HG02852 (cell line): ENCODE measurements at regions not wholly inside any gene's neighbourhood (a gene's known extent, or its start where the extent isn't known, plus 50 kb on each side); places are given as distances from the start of the nearest gene placed in this dataset.
"Not testable (repeated sequence)": the region's sequence is repeated elsewhere in the genome, so short reads cannot be mapped to it uniquely, and the experiment has no call there.

Experiments used
- ATAC-seq: cut with Tn5 transposase; IDR thresholded peaks from one replicate; pipeline ENCODE4 v1.9.1; 2021; ENCODE audit warnings: mild to moderate bottlenecking, moderate library complexity; ENCODE audit not compliant: unreplicated experiment

- no peak for ATAC-seq
Measured at GRCh38 chr3:164752812-164753211, 325.5 kb downstream of the SI start.

DNA sequence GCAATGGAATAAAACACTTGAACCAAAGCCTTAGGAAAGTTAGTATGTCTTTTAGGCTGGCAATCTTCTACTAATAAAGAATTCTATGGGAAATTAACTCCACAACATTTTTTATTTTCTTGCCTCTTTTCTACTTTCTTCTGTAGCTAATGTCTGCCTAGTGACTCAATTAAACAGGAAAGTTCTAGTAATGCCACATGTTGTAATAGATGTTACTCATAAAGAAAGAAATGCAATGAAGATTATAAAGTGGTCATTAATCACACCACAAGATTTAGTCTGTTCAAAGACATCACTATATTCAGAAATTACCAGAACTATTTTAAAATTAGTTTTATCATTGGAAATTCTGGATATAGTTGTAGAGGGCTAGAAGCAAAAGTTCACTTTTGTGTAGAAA is 329.7 kb downstream of the SI start:
- no peak for ATAC-seq

DNA sequence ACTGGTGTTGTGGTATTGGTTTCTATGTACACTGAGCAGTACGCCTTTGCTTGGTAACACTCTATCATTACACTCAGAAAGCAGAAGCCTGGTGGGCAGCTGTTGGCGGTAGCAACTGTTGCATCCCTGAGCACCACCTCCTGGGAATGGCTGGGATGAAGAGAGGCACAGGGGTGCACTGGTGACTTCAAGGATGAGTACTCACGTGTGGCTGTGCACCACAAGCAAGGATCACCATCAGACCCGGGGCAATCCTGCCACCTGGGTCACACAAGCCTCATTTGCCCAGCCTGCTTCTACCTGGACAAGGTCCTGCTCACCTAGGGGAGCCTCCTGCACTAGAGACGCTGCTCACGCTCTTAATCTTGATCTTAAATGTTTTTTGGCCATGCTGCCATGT is 336.4 kb downstream of the SI start:
- no peak for ATAC-seq

DNA sequence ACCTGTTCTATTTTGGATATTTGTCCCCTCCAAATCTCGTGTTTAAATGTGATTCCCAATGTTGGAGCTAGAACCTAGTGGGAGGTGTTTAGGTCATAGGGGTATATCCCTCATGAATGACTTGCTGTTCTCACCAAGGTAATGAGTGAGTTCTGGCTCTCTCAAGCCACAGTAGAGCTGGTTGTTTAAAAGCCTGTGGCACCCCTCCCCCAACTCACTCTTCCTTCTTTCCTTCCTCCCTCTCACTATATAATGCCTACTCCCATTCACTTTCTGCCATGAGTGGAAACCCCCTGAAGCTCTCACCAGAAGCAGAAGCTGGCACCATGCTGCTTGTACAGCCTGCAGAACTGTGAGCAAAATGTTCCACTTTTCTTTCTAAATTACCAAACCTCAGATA is 341.1 kb downstream of the SI start:
- ATAC-seq, result no peak

DNA sequence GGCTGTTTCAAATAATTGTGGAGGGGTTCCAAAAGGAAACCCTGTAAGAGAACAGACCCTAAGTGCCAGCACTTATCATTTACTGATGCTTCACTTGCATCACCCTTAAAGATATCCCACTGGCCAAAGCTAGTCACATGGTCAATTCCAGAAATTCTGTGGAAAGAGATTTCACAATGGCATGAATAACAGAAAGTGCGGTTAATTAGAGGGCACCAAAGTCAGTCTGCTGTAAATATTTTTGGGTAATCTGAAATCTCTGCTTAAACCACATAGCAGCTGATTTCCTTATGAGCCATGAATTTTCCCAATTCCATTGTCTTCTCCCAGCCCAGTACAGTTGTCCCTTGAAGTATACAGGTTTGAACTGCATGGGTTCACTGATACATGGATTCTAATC is 346.1 kb downstream of the SI start:
- ATAC-seq, result no peak

GRCh38 chr3:164730815-164731360 is 347.4 kb downstream of the SI start:
- no peak for ATAC-seq

- no peak for ATAC-seq
Measured at GRCh38 chr3:164723396-164723795, 354.9 kb downstream of the SI start.

DNA sequence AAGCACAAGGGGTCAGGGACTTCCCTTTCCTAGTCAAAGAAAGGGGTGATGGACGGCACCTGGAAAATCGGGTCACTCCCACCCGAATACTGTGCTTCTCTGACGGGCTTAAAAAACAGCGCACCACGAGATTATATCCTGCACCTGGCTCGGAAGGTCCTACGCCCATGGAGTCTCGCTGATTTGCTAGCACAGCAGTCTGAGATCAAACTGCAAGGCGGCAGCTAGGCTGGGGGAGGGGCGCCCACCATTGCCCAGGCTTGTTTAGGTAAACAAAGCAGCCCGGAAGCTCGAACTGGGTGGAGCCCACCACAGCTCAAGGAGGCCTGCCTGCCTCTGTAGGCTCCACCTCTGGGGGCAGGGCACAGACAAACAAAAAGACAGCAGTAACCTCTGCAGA is 375.5 kb downstream of the SI start:
- ATAC-seq, result not testable (repeated sequence)

DNA sequence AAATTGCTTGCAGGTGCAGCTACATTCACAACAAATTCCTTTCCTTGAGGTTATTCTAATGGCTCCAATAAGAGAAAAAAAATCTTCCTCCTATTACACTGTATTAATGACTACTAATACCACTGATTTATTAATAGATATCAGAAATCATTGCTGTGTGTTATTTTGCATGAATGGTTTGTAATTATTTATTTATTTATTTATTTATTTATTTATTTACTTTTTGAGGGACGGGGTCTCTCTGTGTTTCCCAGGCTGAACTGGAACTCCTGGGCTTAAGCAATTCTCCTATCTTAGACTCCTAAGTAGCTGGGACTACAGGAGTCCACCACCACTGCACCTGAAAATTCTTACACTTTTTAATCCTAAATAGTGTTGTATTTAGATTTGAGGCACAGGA is 390.4 kb downstream of the SI start:
- no peak for ATAC-seq

GRCh38 chr3:164687211-164687610 is 391.1 kb downstream of the SI start:
- no peak for ATAC-seq

GRCh38 chr3:164683489-164683888 is 394.8 kb downstream of the SI start:
- no peak for ATAC-seq

DNA sequence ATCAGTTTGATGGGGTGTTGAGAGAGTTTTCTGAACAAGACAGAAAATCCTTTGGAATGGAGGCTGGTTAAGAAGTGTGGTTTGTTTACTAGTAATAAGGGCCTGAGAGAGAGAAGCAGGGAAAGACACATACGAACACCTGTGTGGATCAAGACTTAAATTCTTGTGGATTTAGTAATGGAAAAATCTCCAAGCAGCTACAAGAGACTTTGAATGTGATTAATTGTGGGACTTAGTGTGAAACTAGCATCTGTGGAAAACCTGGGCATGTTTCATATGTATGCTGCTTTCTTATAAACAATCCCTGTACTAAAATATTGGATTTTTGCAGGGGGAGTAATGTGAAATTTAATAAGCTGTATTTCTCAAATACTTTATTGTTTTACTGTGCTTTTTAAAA is 399.1 kb downstream of the SI start:
- ATAC-seq, result no peak

DNA sequence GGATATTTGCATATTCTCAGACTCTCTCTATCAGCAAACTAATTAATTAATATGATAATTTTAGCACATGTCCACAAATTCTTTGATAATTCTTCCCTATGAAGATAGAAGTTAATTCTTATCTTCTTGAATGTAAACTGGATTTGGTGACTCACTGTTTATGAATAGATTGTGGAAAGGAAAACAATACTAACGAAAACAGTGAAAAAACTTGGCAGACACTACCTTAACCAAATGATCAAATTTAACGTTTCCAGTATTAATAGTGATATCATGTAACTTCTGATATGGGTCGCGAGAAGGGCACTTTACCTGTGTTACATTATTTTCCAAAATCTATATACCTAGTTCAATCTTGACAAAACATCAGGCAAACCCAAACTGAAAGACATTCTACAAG is 401.0 kb downstream of the SI start:
- no peak for ATAC-seq

DNA sequence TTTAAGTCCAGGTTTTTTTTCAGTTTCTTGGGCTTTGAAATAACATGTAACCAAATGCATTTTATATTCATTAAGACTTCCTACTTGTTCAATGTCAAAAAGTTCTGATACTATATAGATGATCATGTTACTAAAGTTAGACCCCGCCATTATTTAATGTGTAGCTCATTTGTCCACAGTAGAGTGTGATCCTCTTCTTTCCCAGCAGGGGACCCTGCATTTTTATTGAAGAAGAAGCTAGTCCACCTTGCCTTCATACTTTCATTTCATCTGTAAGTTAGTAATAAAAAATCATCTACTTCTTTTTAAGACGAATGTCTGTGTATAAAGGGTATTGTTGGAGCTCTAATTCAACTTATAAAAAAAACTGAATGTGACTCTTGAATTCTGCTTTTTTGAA is 404.6 kb downstream of the SI start:
- no peak for ATAC-seq

DNA sequence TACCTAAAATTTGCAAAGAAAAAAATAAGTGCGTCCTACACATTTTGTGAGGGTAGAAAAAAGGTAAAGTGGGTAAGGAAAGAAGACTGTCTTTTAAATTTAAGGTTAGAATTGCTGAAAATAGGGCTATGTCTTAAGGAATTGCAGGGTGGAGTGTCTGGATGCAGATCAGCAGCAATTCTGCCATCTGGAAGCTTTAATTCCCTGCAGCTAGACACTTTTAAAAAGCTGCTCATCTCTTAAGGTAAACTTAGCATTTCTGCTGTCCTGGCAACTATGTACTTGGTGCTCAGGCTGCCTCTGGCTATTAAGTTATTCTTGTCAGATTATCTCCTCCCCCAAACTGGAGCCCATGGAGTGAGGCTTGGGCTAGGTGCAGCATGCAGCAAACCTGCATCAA is 420.2 kb downstream of the SI start:
- ATAC-seq, result no peak

DNA sequence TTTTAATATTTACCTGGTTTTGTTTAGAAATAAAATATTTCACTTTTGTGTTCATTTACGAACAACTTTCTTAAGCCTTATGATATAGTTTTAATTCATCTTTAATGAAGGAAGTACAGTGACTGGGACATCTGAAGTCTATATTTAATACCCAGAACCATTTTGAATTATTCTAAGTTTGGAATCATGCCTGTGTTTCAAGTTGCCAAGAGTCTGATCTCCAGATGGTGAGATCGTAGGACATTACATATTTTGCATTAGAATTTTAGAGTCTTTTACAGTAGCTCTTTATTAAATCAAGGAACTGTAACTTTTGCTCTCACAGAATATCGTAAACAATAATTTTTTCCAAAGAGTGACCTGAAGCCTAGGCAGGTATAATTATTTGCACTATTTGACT is 420.7 kb downstream of the SI start:
- ATAC-seq, result no peak

DNA sequence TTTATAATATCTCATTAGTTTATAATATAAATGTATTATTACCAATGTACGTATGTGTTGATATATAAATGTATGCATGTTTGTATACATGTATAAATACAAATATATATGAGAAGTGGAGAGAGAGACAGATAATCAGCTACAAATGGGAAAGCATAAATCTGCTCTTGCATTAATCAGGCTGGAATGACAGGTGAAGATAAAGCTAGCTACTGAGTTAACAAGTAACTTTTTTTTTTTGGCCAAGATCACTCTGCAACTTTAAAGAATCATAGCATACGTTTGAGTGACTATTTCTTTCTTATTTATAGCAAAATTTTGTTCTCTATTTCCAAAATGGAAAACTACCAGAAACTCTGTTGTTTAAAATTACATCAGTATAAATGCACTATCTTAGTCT is 422.8 kb downstream of the SI start:
- ATAC-seq, result no peak

DNA sequence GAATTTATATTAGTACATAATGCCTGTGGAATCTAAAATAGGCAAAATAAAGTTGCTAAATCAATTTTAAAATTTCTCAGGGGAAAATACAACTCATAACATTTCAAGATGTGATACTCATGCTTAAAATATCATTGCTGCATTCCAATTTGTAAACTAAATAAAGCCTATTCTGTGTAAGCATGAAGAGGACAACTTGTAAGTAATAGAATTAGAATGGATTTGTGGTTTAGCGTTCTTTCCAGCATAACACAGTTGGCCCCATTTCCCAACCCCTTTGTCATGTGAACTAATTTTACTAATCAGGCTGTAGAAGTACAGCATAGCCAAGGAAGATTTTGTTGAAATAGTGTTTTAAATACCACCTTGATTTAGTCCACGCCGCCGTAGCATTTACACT is 437.2 kb downstream of the SI start:
- no peak for ATAC-seq

- no peak for ATAC-seq
Measured at GRCh38 chr3:164640591-164640990, 437.7 kb downstream of the SI start.

DNA sequence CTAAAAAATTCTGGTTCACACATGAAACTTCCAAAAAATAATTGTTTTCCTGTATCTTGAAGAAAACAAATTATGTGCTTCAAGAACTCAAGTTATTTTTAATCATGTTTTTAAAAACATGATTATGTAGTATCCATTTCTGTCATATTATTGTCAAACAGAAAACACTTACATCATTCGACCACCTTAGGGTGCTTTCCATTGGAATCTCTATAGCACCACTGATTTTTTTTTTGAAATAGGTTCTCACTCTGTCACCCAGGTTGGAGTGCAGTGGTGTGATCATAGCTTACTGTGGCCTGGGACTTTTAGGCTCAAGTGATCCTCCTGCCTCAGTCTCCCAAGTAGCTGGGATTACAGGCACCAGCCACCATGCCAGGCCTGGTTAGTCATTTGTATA is 457.3 kb downstream of the SI start:
- ATAC-seq, result no peak

DNA sequence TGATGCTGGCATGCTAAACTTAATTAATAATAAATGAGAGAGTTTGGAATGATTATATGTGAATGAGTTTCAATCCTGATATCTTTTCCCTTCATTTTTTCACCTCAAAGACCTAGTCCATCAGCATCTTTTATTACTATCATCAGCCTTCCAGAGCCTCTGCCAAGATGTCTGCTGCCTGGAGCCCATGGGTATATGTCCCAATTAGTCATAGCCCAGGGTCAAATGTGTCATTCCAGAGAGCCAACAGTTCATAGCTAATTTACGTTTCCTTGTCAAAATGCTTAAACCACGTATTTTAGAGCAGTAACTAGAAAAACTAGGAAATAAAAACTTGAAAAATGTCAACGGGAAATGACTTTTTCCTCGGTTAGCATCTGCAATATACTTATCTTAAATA is 457.9 kb downstream of the SI start:
- no peak for ATAC-seq

DNA sequence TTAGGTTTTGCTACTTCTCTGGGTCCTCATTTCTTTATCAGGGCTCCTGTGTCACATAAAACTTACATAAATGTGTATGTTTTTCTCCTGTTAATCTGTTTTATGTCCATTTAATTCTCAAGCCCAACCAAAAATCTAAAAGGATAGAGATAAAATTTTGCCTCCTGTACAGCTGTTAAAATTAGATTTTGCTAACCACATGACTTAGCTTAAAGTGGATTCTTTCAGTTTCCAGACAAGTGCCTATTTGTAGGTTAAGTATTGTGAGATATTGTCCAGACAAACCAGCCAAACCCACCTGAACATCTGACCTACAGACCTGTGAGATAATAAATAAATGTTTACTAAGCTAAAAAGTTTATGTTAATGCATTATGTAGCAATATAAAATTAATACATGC is 465.5 kb downstream of the SI start:
- ATAC-seq, result no peak

DNA sequence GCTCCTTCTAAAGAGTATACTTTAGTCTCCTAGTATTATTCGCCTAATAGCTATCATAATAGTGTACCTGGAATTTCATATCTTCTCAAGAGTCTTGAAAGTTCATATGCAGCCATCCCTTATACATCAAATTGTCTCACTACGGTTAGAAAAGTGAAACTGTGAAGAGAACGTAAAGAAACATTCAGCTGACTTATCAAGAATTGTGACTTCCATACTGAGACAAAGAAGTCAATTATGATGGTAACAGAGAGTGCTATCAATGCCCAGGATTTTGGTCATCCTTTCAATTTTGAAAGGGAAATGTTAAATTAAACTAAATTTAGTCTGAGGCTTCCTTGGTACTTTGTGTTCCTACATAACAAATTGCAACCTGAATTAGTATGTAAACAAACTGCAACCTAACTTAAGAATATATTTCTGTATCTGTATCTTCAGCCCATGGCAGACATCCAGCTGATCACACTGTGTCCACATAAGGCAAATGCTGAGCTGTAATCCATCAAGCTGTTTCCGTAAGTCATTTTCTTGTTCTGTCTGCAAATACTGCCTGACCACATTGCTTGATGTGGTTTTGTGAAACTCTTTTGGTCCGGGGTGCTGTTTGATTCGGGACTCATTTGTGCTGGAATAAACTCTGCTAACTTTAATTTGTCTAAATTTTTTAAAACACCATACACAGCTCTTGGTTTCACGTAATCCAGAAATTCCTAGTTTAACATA is 469.6 kb downstream of the SI start:
- no peak for ATAC-seq
